ENCODE measurements at regions not wholly inside any gene's neighbourhood (a gene's known extent, or its start where the extent isn't known, plus 50 kb on each side); places are given as distances from the start of the nearest gene placed in this dataset.

GRCh38 chr5:56377573-56377972, 144.4 kb upstream of the ANKRD55 start:
- TF ChIP-seq CTCF (conservative IDR thresholded peaks at IDR 0.05) = no peak
- no peak for TF ChIP-seq EZH2 (IDR thresholded peaks at IDR 0.05; ENCODE audit: low read depth)

All from PC-9 (cell line).